ENCODE measurements at regions not wholly inside any gene's neighbourhood (a gene's known extent, or its start where the extent isn't known, plus 50 kb on each side); places are given as distances from the start of the nearest gene placed in this dataset.

DNA sequence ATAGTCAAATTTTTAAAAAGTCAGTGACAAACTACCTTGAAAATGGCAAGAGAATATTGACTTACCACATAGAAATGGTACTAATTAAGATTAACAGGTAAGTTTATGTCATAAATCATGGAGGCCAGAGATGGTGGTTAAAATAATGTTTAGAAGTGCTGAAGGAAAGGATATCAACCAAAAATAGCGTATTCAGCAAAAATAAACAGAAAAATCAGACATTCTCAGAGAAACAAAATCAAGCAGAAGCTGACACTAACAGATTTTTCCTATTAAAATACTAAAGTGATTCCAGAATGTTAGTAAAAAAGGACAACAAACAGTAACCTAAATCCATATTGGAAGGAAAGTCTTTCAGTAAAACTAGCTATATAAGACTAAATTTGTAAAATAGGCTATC, 959.9 kb upstream of the CDH10 start:
- POLR2A ChIA-PET, result no interaction called here
- CTCF ChIA-PET, result no interaction called here
- Histone ChIP-seq H3K27me3 (replicated peaks; ENCODE audit: control insufficient read depth, insufficient read depth, low read length) (no peaks in the 10 kb centered on the region; the same call in 1 of the 2 replicates), H3K36me3 (ENCODE audit: control insufficient read depth, insufficient read depth, low read length) (no peaks in the 10 kb centered on the region), H3K4me1 (no peaks in the 10 kb centered on the region), H3K9me3 (no peaks in the 10 kb centered on the region), H3K4me3 (ENCODE audit: low read depth, low read length) (no peak overlapping the region)
- no peak for DNase-seq
- Mint-ChIP-seq H3K4me3 (ENCODE audit: unreplicated experiment) (no peak overlapping the region), H3K27me3 (ENCODE audit: insufficient read depth, unreplicated experiment) (no peaks in the 10 kb centered on the region), H3K4me1 (ENCODE audit: low read depth, unreplicated experiment) (no peaks in the 10 kb centered on the region), H3K27ac (ENCODE audit: unreplicated experiment) (no peak overlapping the region), H3K36me3 (ENCODE audit: insufficient read depth, unreplicated experiment) (no peaks in the 10 kb centered on the region), H3K9me3 (ENCODE audit: unreplicated experiment) (no peaks in the 10 kb centered on the region)
- BruUV-seq (replicated peaks), result no TSS peak
- intact Hi-C loops (cut with micrococcal nuclease; ENCODE audit: unreplicated experiment), result no loop called here
- TF ChIP-seq, protein P1, sequence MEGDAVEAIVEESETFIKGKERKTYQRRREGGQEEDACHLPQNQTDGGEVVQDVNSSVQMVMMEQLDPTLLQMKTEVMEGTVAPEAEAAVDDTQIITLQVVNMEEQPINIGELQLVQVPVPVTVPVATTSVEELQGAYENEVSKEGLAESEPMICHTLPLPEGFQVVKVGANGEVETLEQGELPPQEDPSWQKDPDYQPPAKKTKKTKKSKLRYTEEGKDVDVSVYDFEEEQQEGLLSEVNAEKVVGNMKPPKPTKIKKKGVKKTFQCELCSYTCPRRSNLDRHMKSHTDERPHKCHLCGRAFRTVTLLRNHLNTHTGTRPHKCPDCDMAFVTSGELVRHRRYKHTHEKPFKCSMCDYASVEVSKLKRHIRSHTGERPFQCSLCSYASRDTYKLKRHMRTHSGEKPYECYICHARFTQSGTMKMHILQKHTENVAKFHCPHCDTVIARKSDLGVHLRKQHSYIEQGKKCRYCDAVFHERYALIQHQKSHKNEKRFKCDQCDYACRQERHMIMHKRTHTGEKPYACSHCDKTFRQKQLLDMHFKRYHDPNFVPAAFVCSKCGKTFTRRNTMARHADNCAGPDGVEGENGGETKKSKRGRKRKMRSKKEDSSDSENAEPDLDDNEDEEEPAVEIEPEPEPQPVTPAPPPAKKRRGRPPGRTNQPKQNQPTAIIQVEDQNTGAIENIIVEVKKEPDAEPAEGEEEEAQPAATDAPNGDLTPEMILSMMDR (IDR thresholded peaks at IDR 0.05; ENCODE audit: insufficient read depth in 1 of 2, low read depth in 1 of 2, low read length in 1 of 2, severe bottlenecking in 1 of 2, unreplicated experiment in 1 of 2), result no peak

DNA sequence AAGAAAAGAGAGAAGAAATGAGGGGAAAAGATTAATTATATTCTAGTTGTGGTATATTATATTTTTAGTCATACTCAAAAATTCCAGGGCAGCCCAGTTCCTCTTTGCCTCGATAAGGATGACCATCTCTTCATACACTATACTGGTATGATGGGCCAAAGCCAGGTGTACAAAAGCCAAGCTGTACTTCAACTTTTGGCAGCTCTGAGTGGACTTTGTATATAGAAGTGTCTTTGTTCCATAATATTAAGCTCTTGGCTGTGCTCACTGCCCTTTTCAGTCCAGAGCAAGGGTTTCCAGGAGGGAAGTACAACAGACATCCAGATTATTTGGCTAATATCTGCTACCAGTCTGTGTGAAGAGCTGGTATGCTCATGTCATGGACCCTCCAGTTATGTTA, 934.3 kb upstream of the CDH10 start:
- Histone ChIP-seq H3K36me3 (ENCODE audit: control insufficient read depth, insufficient read depth, low read length) (no peaks in the 10 kb centered on the region), H3K4me1 (0 out of 2 replicates have a peak, but pooled peaks cover 4% of the 10 kb centered on the region), H3K27me3 (replicated peaks; ENCODE audit: control insufficient read depth, insufficient read depth, low read length) (no peaks in the 10 kb centered on the region), H3K9me3 (no peaks in the 10 kb centered on the region), H3K4me3 (ENCODE audit: low read depth, low read length) (no peak overlapping the region)
- CTCF ChIA-PET, result no interaction called here
- intact Hi-C loops (cut with micrococcal nuclease; ENCODE audit: unreplicated experiment), result no loop called here
- Mint-ChIP-seq H3K27ac (ENCODE audit: unreplicated experiment) (no peak overlapping the region), H3K9me3 (ENCODE audit: unreplicated experiment) (peaks cover 25% of the 10 kb centered on the region), H3K4me3 (ENCODE audit: unreplicated experiment) (no peak overlapping the region), H3K36me3 (ENCODE audit: insufficient read depth, unreplicated experiment) (no peaks in the 10 kb centered on the region), H3K4me1 (ENCODE audit: low read depth, unreplicated experiment) (no peaks in the 10 kb centered on the region), H3K27me3 (ENCODE audit: insufficient read depth, unreplicated experiment) (no peaks in the 10 kb centered on the region)
- TF ChIP-seq, protein P1 (IDR thresholded peaks at IDR 0.05; ENCODE audit: insufficient read depth in 1 of 2, low read depth in 1 of 2, low read length in 1 of 2, severe bottlenecking in 1 of 2, unreplicated experiment in 1 of 2), result no peak
- BruUV-seq (replicated peaks), result no TSS peak
- POLR2A ChIA-PET, result no interaction called here
- DNase-seq, result no peak

DNA sequence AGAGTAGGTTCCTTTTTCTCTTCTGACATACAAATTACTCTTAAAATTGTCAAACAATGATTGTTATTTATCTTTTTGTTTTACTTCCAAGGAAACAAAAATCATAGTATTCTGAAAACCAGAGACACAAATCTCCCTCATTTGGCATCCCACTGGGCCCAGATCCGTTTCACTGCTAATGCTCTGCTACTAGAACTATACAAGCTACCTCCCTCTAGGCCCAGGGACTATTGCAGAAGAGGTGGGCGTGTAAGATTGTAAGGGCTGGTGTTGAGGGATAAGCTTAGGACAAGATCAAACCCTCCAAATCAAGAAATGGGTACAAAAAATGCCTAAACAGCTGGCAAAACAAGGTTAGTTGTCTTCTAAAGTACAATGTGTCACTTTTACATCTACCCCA, 928.9 kb upstream of the CDH10 start:
- TF ChIP-seq, protein P1 (IDR thresholded peaks at IDR 0.05; ENCODE audit: insufficient read depth in 1 of 2, low read depth in 1 of 2, low read length in 1 of 2, severe bottlenecking in 1 of 2, unreplicated experiment in 1 of 2), result no peak
- intact Hi-C loops (cut with micrococcal nuclease; ENCODE audit: unreplicated experiment), result no loop called here
- POLR2A ChIA-PET, result no interaction called here

More for the DNA sequence above, 928.9 kb upstream of the CDH10 start:
- Histone ChIP-seq H3K36me3 (ENCODE audit: control insufficient read depth, insufficient read depth, low read length) (no peaks in the 10 kb centered on the region), H3K27me3 (replicated peaks; ENCODE audit: control insufficient read depth, insufficient read depth, low read length) (no peaks in the 10 kb centered on the region), H3K9me3 (no peaks in the 10 kb centered on the region), H3K4me3 (ENCODE audit: low read depth, low read length) (no peak overlapping the region), H3K4me1 (0 out of 2 replicates have a peak, but pooled peaks cover 4% of the 10 kb centered on the region)
- DNase-seq, result no peak
- no TSS peak for BruUV-seq (replicated peaks)
- Mint-ChIP-seq H3K4me1 (ENCODE audit: low read depth, unreplicated experiment) (no peaks in the 10 kb centered on the region), H3K9me3 (ENCODE audit: unreplicated experiment) (peaks cover 34% of the 10 kb centered on the region), H3K4me3 (ENCODE audit: unreplicated experiment) (no peak overlapping the region), H3K36me3 (ENCODE audit: insufficient read depth, unreplicated experiment) (peaks cover 4% of the 10 kb centered on the region), H3K27me3 (ENCODE audit: insufficient read depth, unreplicated experiment) (no peaks in the 10 kb centered on the region), H3K27ac (ENCODE audit: unreplicated experiment) (no peak overlapping the region)
- CTCF ChIA-PET, result no interaction called here
